H9 (cell line): ENCODE measurements at regions not wholly inside any gene's neighbourhood (a gene's known extent, or its start where the extent isn't known, plus 50 kb on each side); places are given as distances from the start of the nearest gene placed in this dataset.

Experiments used
- DNase-seq: peaks from one replicate; pipeline ENCODE4 v3.0.0-alpha.2; 2017
- H2AFZ ChIP-seq: one replicate; pipeline ENCODE4 v1.6.1; 2013; ENCODE audit warnings: mild to moderate bottlenecking, low read length, control low read depth, moderate library complexity
- H2AK5ac ChIP-seq: 2 replicates; pipeline ENCODE4 v1.6.1; 2013; ENCODE audit warnings: low read length, control low read depth, mixed read lengths; ENCODE audit not compliant: insufficient read length
- H2BK120ac ChIP-seq: one replicate; pipeline ENCODE4 v1.6.1; 2013; ENCODE audit warnings: low read depth, mild to moderate bottlenecking, low read length, control low read depth, inconsistent platforms; ENCODE audit not compliant: poor library complexity, severe bottlenecking
- H2BK12ac ChIP-seq: 2 replicates; pipeline ENCODE4 v1.6.1; 2013; ENCODE audit warnings: low read length, control low read depth, mixed read lengths, low read depth; ENCODE audit not compliant: insufficient read length
- H2BK15ac ChIP-seq: 2 replicates; pipeline ENCODE4 v1.6.1; 2013; ENCODE audit warnings: low read depth, low read length, control low read depth
- H2BK20ac ChIP-seq: one replicate; pipeline ENCODE4 v1.6.1; 2013; ENCODE audit warnings: low read depth, mild to moderate bottlenecking, low read length, control low read depth, inconsistent platforms; ENCODE audit not compliant: poor library complexity, severe bottlenecking
- H2BK5ac ChIP-seq: 2 replicates; pipeline ENCODE4 v1.6.1; 2013; ENCODE audit warnings: low read length, control low read depth, mixed read lengths; ENCODE audit not compliant: insufficient read length
- H3K14ac ChIP-seq: 2 replicates; pipeline ENCODE4 v1.6.1; 2013; ENCODE audit warnings: low read length, control low read depth; ENCODE audit not compliant: insufficient read depth
- H3K18ac ChIP-seq: 2 replicates; pipeline ENCODE4 v1.6.1; 2013; ENCODE audit warnings: low read depth, mild to moderate bottlenecking, mixed read lengths, low read length, control low read depth; ENCODE audit not compliant: insufficient read length
- H3K23ac ChIP-seq: 2 replicates; pipeline ENCODE4 v1.6.1; 2013; ENCODE audit warnings: low read length, control low read depth, mixed read lengths, low read depth; ENCODE audit not compliant: insufficient read length
- H3K23me2 ChIP-seq: 2 replicates; pipeline ENCODE4 v1.6.1; 2013; ENCODE audit warnings: low read depth, mild to moderate bottlenecking, mixed read lengths, low read length, control low read depth; ENCODE audit not compliant: insufficient read length, poor library complexity, severe bottlenecking
- H3K27ac ChIP-seq: 2 replicates; pipeline ENCODE4 v1.5.1; 2013; ENCODE audit warnings: low read length, control low read depth, mixed read lengths, low read depth; ENCODE audit not compliant: insufficient read length
- H3K27me3 ChIP-seq: 2 replicates; pipeline ENCODE4 v1.6.1; 2013; ENCODE audit warnings: low read length, control low read depth, inconsistent platforms; ENCODE audit not compliant: insufficient read depth
- H3K4ac ChIP-seq: 2 replicates; pipeline ENCODE4 v1.6.1; 2013; ENCODE audit warnings: low read depth, mild to moderate bottlenecking, control low read depth, inconsistent platforms, low read length, moderate library complexity
- H3K4me1 ChIP-seq: 2 replicates; pipeline ENCODE4 v1.6.1; 2013; ENCODE audit warnings: low read length, control low read depth, inconsistent platforms; ENCODE audit not compliant: insufficient read depth
- H3K4me2 ChIP-seq: 2 replicates; pipeline ENCODE4 v1.6.1; 2013; ENCODE audit warnings: low read length, control low read depth, mixed read lengths; ENCODE audit not compliant: insufficient read length, insufficient read depth
- H3K56ac ChIP-seq: 2 replicates; pipeline ENCODE4 v1.6.1; 2013; ENCODE audit warnings: low read depth, mild to moderate bottlenecking, mixed read lengths, low read length, control low read depth; ENCODE audit not compliant: insufficient read length
- H3K79me1 ChIP-seq: 2 replicates; pipeline ENCODE4 v1.6.1; 2013; ENCODE audit warnings: low read depth, mild to moderate bottlenecking, moderate library complexity, low read length, control low read depth, inconsistent platforms; ENCODE audit not compliant: insufficient read depth, poor library complexity, severe bottlenecking
- H3K79me2 ChIP-seq: 2 replicates; pipeline ENCODE4 v1.6.1; 2013; ENCODE audit warnings: low read length, control low read depth, inconsistent platforms; ENCODE audit not compliant: insufficient read depth
- H3K9ac ChIP-seq: 2 replicates; pipeline ENCODE4 v1.6.1; 2013; ENCODE audit warnings: low read length, control low read depth, mixed read lengths; ENCODE audit not compliant: insufficient read length; ENCODE audit errors: extremely low read depth
- H3K9me3 ChIP-seq: one replicate; pipeline ENCODE4 v1.6.1; 2013; ENCODE audit warnings: low read depth, low read length, inconsistent platforms; ENCODE audit not compliant: control insufficient read depth
- H3T11ph ChIP-seq: one replicate; pipeline ENCODE4 v1.6.1; 2013; ENCODE audit warnings: mild to moderate bottlenecking, low read length, control low read depth, inconsistent platforms
- H4K20me1 ChIP-seq: one replicate; pipeline ENCODE4 v1.6.1; 2013; ENCODE audit not compliant: control insufficient read depth, insufficient read length, insufficient read depth
- H4K5ac ChIP-seq: 2 replicates; pipeline ENCODE4 v1.6.1; 2013; ENCODE audit warnings: low read depth, mild to moderate bottlenecking, mixed read lengths, low read length, control low read depth; ENCODE audit not compliant: insufficient read length
- H4K8ac ChIP-seq: replicated peaks from 2 replicates; pipeline ENCODE4 v1.6.1; 2013; ENCODE audit warnings: low read length, control low read depth, mixed read lengths, low read depth; ENCODE audit not compliant: insufficient read length
- H4K91ac ChIP-seq: 2 replicates; pipeline ENCODE4 v1.6.1; 2013; ENCODE audit warnings: low read depth, mild to moderate bottlenecking, moderate library complexity, mixed read lengths, low read length, control low read depth; ENCODE audit not compliant: insufficient read length
- H3K27ac Mint-ChIP-seq, 3 experiments: 2 replicates in 2 of 3; 3 replicates in 1 of 3; pipeline ENCODE4 v1.8.0; 2020 to 2021; ENCODE audit warnings: mixed read lengths in 3 of 3, mild to moderate bottlenecking in 1 of 3, moderate library complexity in 1 of 3
- H3K27me3 Mint-ChIP-seq: 2 replicates; pipeline ENCODE4 v1.8.0; 2021; ENCODE audit warnings: low read depth, mild to moderate bottlenecking, moderate library complexity, mixed read lengths
- H3K36me3 Mint-ChIP-seq, 3 experiments: 2 replicates in 2 of 3; 3 replicates in 1 of 3; pipeline ENCODE4 v1.8.0; 2020 to 2021; ENCODE audit warnings: low read depth in 3 of 3, mixed read lengths in 3 of 3; ENCODE audit not compliant: insufficient read depth in 1 of 3
- H3K4me1 Mint-ChIP-seq, 2 experiments: 2 replicates each; pipeline ENCODE4 v1.8.0; 2020; ENCODE audit warnings: mixed read lengths in 2 of 2
- H3K4me3 Mint-ChIP-seq, 2 experiments: 2 replicates in 1 of 2; 3 replicates in 1 of 2; pipeline ENCODE4 v1.8.0; 2020 to 2021; ENCODE audit warnings: mild to moderate bottlenecking in 2 of 2, mixed read lengths in 2 of 2, moderate library complexity in 1 of 2
- H3K9me3 Mint-ChIP-seq, 2 experiments: 2 replicates in 1 of 2; 3 replicates in 1 of 2; pipeline ENCODE4 v1.8.0; 2020; ENCODE audit warnings: mild to moderate bottlenecking in 2 of 2, mixed read lengths in 2 of 2, moderate library complexity in 1 of 2
- WGBS: extraction: QIAGEN DNeasy Blood & Tissue Kit; methylation state at CpG from one replicate; pipeline ENCODE4 v1.1.7; 2013; ENCODE audit warnings: missing lambda C conversion rate, low lambda C conversion rate, mixed read lengths; ENCODE audit not compliant: insufficient read length; ENCODE audit errors: extremely low coverage; 5-methylcytosine and 5-hydroxymethylcytosine counted together
- TF ChIP-seq, protein P1 (sequence below): fragments of 200-600 bp; sonication (generic); conservative IDR thresholded peaks from 3 replicates; pipeline ENCODE4 v1.8.0; 2021; ENCODE audit warnings: antibody characterized with exemption, mild to moderate bottlenecking

DNA sequence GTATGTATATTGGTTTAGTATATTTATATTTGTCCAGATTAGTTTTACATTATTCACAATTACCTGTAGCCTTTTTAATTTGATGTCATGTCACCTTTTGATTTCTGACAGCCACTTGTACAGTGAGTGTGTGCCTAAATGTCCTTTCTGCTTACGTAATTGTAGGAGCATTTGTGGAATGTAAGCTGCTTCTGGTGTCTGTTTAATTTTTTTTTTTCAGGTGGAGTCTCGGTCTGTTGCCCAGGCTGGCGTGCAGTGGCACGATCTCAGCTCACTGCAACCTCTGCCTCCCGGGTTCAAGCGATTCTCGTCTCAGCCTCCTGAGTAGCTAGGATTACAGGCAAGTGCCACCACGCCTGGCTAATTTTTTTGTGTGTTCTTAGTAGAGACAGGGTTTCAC lies 91.2 kb upstream of the XAGE2 start:
- no peak overlapping the region for H3T11ph ChIP-seq
- no peak overlapping the region for H3K23ac ChIP-seq
- no peaks in the 10 kb centered on the region for H3K23me2 ChIP-seq
- TF ChIP-seq, protein P1, sequence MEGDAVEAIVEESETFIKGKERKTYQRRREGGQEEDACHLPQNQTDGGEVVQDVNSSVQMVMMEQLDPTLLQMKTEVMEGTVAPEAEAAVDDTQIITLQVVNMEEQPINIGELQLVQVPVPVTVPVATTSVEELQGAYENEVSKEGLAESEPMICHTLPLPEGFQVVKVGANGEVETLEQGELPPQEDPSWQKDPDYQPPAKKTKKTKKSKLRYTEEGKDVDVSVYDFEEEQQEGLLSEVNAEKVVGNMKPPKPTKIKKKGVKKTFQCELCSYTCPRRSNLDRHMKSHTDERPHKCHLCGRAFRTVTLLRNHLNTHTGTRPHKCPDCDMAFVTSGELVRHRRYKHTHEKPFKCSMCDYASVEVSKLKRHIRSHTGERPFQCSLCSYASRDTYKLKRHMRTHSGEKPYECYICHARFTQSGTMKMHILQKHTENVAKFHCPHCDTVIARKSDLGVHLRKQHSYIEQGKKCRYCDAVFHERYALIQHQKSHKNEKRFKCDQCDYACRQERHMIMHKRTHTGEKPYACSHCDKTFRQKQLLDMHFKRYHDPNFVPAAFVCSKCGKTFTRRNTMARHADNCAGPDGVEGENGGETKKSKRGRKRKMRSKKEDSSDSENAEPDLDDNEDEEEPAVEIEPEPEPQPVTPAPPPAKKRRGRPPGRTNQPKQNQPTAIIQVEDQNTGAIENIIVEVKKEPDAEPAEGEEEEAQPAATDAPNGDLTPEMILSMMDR, result no peak
- no peak overlapping the region for H4K91ac ChIP-seq
- H2AFZ ChIP-seq, result no peak overlapping the region
- no peak overlapping the region for H3K9ac ChIP-seq
- H4K20me1 ChIP-seq, result no peaks in the 10 kb centered on the region
- no peak overlapping the region for H4K5ac ChIP-seq
- no peak overlapping the region for H4K8ac ChIP-seq
- H2BK12ac ChIP-seq, result no peak overlapping the region
- no peak overlapping the region for H2BK20ac ChIP-seq
- no peak overlapping the region for H3K14ac ChIP-seq
- H3K4me1 ChIP-seq, result no peaks in the 10 kb centered on the region; the same call in 1 of the 2 replicates
- H3K79me2 ChIP-seq, result no peaks in the 10 kb centered on the region
- no peaks in the 10 kb centered on the region for H3K79me1 ChIP-seq
- H3K27ac Mint-ChIP-seq, result no peak overlapping the region
- peaks cover 6 to 14% (median 7%) of the 10 kb centered on the region in 3 experiments for H3K36me3 Mint-ChIP-seq
- no CpG with 5 or more reads among the region's 8 CpGs for WGBS
- H3K27me3 Mint-ChIP-seq, result peaks cover 3% of the 10 kb centered on the region; the same call in 1 of the 2 replicates
- no peaks in the 10 kb centered on the region for H3K27me3 ChIP-seq
- H3K9me3 Mint-ChIP-seq, result peaks cover 77 to 79% of the 10 kb centered on the region in 2 experiments
- H3K4ac ChIP-seq, result no peak overlapping the region
- H2AK5ac ChIP-seq, result no peak overlapping the region
- H2BK5ac ChIP-seq, result no peak overlapping the region
- H3K9me3 ChIP-seq, result peaks cover 12% of the 10 kb centered on the region
- H3K4me2 ChIP-seq, result no peak overlapping the region
- no peak overlapping the region for H3K4me3 Mint-ChIP-seq
- peaks cover 5 to 9% of the 10 kb centered on the region in 2 experiments for H3K4me1 Mint-ChIP-seq
- no peak overlapping the region for H2BK15ac ChIP-seq
- no peak overlapping the region for H2BK120ac ChIP-seq
- no peak for DNase-seq
- no peak overlapping the region for H3K18ac ChIP-seq
- H3K27ac ChIP-seq, result no peak overlapping the region
- no peak overlapping the region for H3K56ac ChIP-seq
